Transverse colon (tissue), 4 donors: ENCODE measurements at regions not wholly inside any gene's neighbourhood (a gene's known extent, or its start where the extent isn't known, plus 50 kb on each side); places are given as distances from the start of the nearest gene placed in this dataset.

ENCODE experiments used
- DNase-seq: peaks from one replicate; pipeline ENCODE4 v3.0.0-alpha.2; 2019
- H3K27ac ChIP-seq, 4 donors: fragments of 200-600 bp; sonication (generic); 2 replicates each; pipeline ENCODE4 v1.5.1; 2016 to 2018; ENCODE audit warnings: inconsistent platforms in 4 of 4
- H3K27me3 ChIP-seq: fragments of 200-600 bp; sonication (generic); 2 replicates; pipeline ENCODE4 v1.5.1; 2017; ENCODE audit warnings: inconsistent platforms
- H3K36me3 ChIP-seq, 4 donors: fragments of 200-600 bp; sonication (generic); 2 replicates each; pipeline ENCODE4 v1.5.1; 2017 to 2019; ENCODE audit warnings: inconsistent platforms in 4 of 4
- H3K4me1 ChIP-seq, 4 donors: fragments of 200-600 bp; sonication (generic); 2 replicates each; pipeline ENCODE4 v1.5.1; 2017 to 2020; ENCODE audit warnings: inconsistent platforms in 4 of 4
- H3K4me3 ChIP-seq, 4 donors: fragments of 200-600 bp; sonication (generic); 1 replicate in 1 of 4; 2 replicates in 3 of 4; pipeline versions ENCODE4 v1.5.1 to v1.6.1; 2017 to 2019; ENCODE audit warnings: inconsistent platforms in 4 of 4
- H3K9me3 ChIP-seq, 2 donors: fragments of 200-600 bp; sonication (generic); 2 replicates each; pipeline ENCODE4 v1.5.1; 2017 to 2019; ENCODE audit warnings: inconsistent platforms in 2 of 2
- CTCF ChIP-seq, 5 experiments: fragments of 200-600 bp in 3 of 5; fragments of 450-650 bp in 2 of 5; sonication (generic) in 3 of 5; IDR thresholded peaks; 1 replicate in 2 of 5; 2 replicates in 3 of 5; pipeline ENCODE4 v1.5.1; 2016 to 2017; ENCODE audit warnings: antibody characterized with exemption in 5 of 5, inconsistent platforms in 3 of 5, mild to moderate bottlenecking in 2 of 5, moderate library complexity in 1 of 5
- EP300 ChIP-seq: sonication (generic); formaldehyde crosslinking; IDR thresholded peaks from one replicate; pipeline ENCODE4 v1.6.1; 2017; ENCODE audit warnings: antibody characterized with exemption, low read depth
- POLR2A ChIP-seq: fragments of 450-650 bp; IDR thresholded peaks from one replicate; pipeline ENCODE4 v1.6.1; 2016; ENCODE audit warnings: antibody characterized with exemption, mild to moderate bottlenecking, moderate library complexity
- POLR2AphosphoS5 ChIP-seq, 3 donors: sonication (generic); formaldehyde crosslinking; IDR thresholded peaks; one replicate each; pipeline ENCODE4 v1.6.1; 2016; ENCODE audit warnings: antibody characterized with exemption in 3 of 3
- WGBS, 2 donors: methylation state at CpG; one replicate each; pipeline ENCODE4 v1.1.5; 2018; ENCODE audit warnings: low coverage in 1 of 2; 5-methylcytosine and 5-hydroxymethylcytosine counted together
- in situ Hi-C, 4 donors: fragments of 200-750 bp; cut with MboI; loops; one replicate each; pipeline versions ENCODE4 v1.15.0 to v1.15.1; 2017; ENCODE audit warnings: low sequenced_read_pairs in 3 of 4, low pct_ligation_motif_present in 1 of 4, low pct_unique_long_range_greater_than_20kb in 1 of 4
- intact Hi-C: fragments of 100-400 bp; cut with DNase I; formaldehyde crosslinking; loops from one replicate; pipeline ENCODE4 v1.15.1; 2023; ENCODE audit warnings: low total_unique reads

- no peaks in the 10 kb centered on the region for H3K4me1 ChIP-seq
- 77% methylated on average over 3 of the region's 3 CpGs; no CpG with 5 or more reads in 1 of the 2 donors for WGBS, 2 donors
- TF ChIP-seq CTCF (IDR thresholded peaks at IDR 0.05), result no peak
- TF ChIP-seq POLR2AphosphoS5 (IDR thresholded peaks at IDR 0.05), result no peak
- no peak for TF ChIP-seq EP300
- TF ChIP-seq POLR2A, result no peak
Observed at GRCh38 chr4:178081896-178082295, 639.7 kb upstream of the AGA start.

GRCh38 chr4:178082906-178083305 is 640.7 kb upstream of the AGA start:
- in situ Hi-C loops, result no loop called here
- Histone ChIP-seq H3K27me3 (no peaks in the 10 kb centered on the region), H3K36me3 (no peaks in the 10 kb centered on the region), H3K9me3 (no peaks in the 10 kb centered on the region), H3K27ac (no peak overlapping the region), H3K4me3 (no peak overlapping the region), H3K4me1 (no peaks in the 10 kb centered on the region)
- TF ChIP-seq POLR2A (no peak), POLR2AphosphoS5 (IDR thresholded peaks at IDR 0.05) (no peak), CTCF (IDR thresholded peaks at IDR 0.05) (no peak), EP300 (no peak)
- WGBS, 2 donors, result 82 to 100% methylated on average over 1 of the region's 1 CpG
- no peak for DNase-seq
- intact Hi-C loops, result no loop called here

More at GRCh38 chr4:178081896-178082295, 639.7 kb upstream of the AGA start:
- Histone ChIP-seq H3K27me3 (no peaks in the 10 kb centered on the region), H3K27ac (no peak overlapping the region), H3K9me3 (no peaks in the 10 kb centered on the region), H3K36me3 (no peaks in the 10 kb centered on the region), H3K4me3 (no peak overlapping the region)
- intact Hi-C loops, result no loop called here
- no peak for DNase-seq
- in situ Hi-C loops, result no loop called here

GRCh38 chr4:178083968-178084367 is 641.7 kb upstream of the AGA start:
- H3K4me3 ChIP-seq, result no peak overlapping the region
- H3K36me3 ChIP-seq, result no peaks in the 10 kb centered on the region
- DNase-seq, result no peak
- no peaks in the 10 kb centered on the region for H3K27me3 ChIP-seq
- H3K9me3 ChIP-seq, result no peaks in the 10 kb centered on the region
- H3K27ac ChIP-seq, result no peak overlapping the region
- WGBS, 2 donors, result 95 to 98% methylated on average over 5 of the region's 5 CpGs
- no peak for TF ChIP-seq CTCF (IDR thresholded peaks at IDR 0.05)
- TF ChIP-seq POLR2AphosphoS5 (IDR thresholded peaks at IDR 0.05), result no peak
- TF ChIP-seq EP300, result no peak
- no peak for TF ChIP-seq POLR2A
- H3K4me1 ChIP-seq, result no peaks in the 10 kb centered on the region
- in situ Hi-C loops (no loop called here), intact Hi-C loops (no loop called here)

- intact Hi-C loops, result no loop called here
- in situ Hi-C loops, result no loop called here
- H3K4me1 ChIP-seq, result no peaks in the 10 kb centered on the region
Observed at GRCh38 chr4:178086320-178086719, 644.1 kb upstream of the AGA start.

More at GRCh38 chr4:178086320-178086719, 644.1 kb upstream of the AGA start:
- no peak overlapping the region for H3K27ac ChIP-seq
- H3K27me3 ChIP-seq, result no peaks in the 10 kb centered on the region
- DNase-seq, result no peak
- no peaks in the 10 kb centered on the region for H3K9me3 ChIP-seq
- no peak overlapping the region for H3K4me3 ChIP-seq
- 23 to 35% methylated on average over 2 of the region's 2 CpGs for WGBS, 2 donors
- TF ChIP-seq CTCF (IDR thresholded peaks at IDR 0.05), result no peak
- no peak for TF ChIP-seq EP300
- TF ChIP-seq POLR2AphosphoS5 (IDR thresholded peaks at IDR 0.05), result no peak
- no peak for TF ChIP-seq POLR2A
- no peaks in the 10 kb centered on the region for H3K36me3 ChIP-seq
